ENCODE measurements at regions not wholly inside any gene's neighbourhood (a gene's known extent, or its start where the extent isn't known, plus 50 kb on each side); places are given as distances from the start of the nearest gene placed in this dataset.

DNA sequence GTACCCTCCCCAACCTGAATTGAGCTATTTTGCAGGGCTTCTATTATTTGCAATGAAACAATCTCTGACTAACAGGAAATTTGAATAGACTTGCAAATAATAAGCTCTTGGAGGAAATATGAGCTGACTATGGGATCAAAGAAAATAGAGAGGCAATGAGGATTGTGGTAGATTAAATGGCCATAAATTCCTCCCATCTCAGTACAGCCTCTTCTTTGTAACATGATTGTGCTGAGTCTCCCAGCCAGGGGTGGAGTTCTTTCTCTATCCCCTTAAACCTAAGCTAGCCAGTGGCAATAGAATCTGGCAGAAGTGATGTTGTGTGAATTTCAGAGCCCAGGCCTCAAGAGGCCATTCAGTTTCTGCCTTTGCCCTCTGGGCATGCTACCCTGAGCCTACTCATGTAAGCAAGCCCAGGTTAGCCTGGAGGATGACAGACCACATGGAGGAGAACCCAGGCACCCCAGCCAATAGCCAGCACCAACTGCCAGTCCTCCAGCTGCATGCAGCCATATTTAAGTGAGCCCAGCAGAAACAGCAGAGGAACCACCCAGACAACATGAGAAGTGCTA lies 86.8 kb upstream of the TP53I11 start:
- Histone ChIP-seq H3K27me3 (no peaks in the 10 kb centered on the region), H3K4me3 (no peak overlapping the region), H3K4me1 (no peaks in the 10 kb centered on the region), H3K9me3 (no peaks in the 10 kb centered on the region), H3K27ac (no peak overlapping the region), H3K36me3 (no peaks in the 10 kb centered on the region)
- TF ChIP-seq POLR2AphosphoS5 (IDR thresholded peaks at IDR 0.05) (no peak), POLR2A (IDR thresholded peaks at IDR 0.05) (no peak), EP300 (IDR thresholded peaks at IDR 0.05; ENCODE audit: low read depth) (no peak)
- TF ChIP-seq, protein P1, sequence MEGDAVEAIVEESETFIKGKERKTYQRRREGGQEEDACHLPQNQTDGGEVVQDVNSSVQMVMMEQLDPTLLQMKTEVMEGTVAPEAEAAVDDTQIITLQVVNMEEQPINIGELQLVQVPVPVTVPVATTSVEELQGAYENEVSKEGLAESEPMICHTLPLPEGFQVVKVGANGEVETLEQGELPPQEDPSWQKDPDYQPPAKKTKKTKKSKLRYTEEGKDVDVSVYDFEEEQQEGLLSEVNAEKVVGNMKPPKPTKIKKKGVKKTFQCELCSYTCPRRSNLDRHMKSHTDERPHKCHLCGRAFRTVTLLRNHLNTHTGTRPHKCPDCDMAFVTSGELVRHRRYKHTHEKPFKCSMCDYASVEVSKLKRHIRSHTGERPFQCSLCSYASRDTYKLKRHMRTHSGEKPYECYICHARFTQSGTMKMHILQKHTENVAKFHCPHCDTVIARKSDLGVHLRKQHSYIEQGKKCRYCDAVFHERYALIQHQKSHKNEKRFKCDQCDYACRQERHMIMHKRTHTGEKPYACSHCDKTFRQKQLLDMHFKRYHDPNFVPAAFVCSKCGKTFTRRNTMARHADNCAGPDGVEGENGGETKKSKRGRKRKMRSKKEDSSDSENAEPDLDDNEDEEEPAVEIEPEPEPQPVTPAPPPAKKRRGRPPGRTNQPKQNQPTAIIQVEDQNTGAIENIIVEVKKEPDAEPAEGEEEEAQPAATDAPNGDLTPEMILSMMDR (IDR thresholded peaks at IDR 0.05), result no peak
- in situ Hi-C loops (cut with MboI; ENCODE audit: low pct_ligation_motif_present in 1 of 4, low pct_unique_long_range_greater_than_20kb in 1 of 4, low sequenced_read_pairs in 3 of 4), result no loop called here
- intact Hi-C loops (cut with DNase I; ENCODE audit: low total_unique reads), result no loop called here
- no peak for DNase-seq

DNA sequence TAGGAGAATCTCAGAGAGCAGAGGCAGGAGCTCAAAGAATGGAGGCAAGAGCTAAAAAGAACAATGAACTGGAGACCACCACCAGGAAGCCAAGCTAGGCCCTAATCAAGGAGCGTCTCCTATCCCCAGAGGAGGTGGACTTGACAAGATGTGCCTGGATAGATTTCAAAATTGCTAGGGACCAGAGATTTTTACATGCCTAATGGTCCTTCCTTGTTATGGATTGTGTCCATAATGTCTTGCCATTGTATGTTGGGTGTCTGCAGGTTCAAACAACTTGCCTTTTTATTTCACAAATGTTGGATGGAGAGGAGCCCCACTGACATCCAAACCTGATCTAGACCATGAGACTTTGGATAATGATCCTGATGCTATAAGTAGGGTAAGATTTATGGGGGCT lies 88.2 kb upstream of the TP53I11 start:
- Histone ChIP-seq H3K27me3 (no peaks in the 10 kb centered on the region), H3K27ac (no peak overlapping the region), H3K9me3 (no peaks in the 10 kb centered on the region), H3K4me3 (no peak overlapping the region), H3K36me3 (no peaks in the 10 kb centered on the region), H3K4me1 (no peaks in the 10 kb centered on the region)
- TF ChIP-seq EP300 (IDR thresholded peaks at IDR 0.05; ENCODE audit: low read depth) (no peak), POLR2A (IDR thresholded peaks at IDR 0.05) (no peak), POLR2AphosphoS5 (IDR thresholded peaks at IDR 0.05) (no peak)
- TF ChIP-seq, protein P1 (IDR thresholded peaks at IDR 0.05), result no peak
- in situ Hi-C loops (cut with MboI; ENCODE audit: low pct_ligation_motif_present in 1 of 4, low pct_unique_long_range_greater_than_20kb in 1 of 4, low sequenced_read_pairs in 3 of 4) (no loop called here), intact Hi-C loops (cut with DNase I; ENCODE audit: low total_unique reads) (no loop called here)
- 83 to 85% methylated on average over 1 of the region's 1 CpG for WGBS, 2 donors (ENCODE audit: low coverage in 1 of 2)
- DNase-seq, result no peak

DNA sequence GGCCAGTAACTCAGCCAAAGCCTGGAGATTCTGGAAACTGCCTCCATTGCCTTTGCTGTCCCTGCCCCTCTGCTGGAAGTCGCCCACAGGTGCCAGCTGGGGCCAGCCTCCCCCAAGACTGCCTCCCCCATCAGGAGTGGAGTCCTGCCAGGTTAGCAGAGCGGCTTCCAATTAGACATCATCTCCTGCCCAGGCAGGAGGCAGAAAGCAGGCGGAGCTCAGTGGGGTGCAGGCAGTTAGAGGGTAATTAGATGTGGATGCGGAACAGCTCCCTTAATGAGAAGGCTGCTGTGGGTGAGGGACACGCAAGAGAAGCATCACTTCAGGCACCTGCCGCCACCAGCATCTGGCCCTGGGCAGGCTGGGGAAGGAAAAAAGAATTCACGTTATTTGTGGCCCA lies 90.9 kb upstream of the TP53I11 start:
- Histone ChIP-seq H3K9me3 (no peaks in the 10 kb centered on the region), H3K27ac (no peak overlapping the region), H3K27me3 (no peaks in the 10 kb centered on the region), H3K4me3 (no peak overlapping the region), H3K4me1 (peaks cover 0 to 5% (median 0%) of the 10 kb centered on the region in 4 donors), H3K36me3 (no peaks in the 10 kb centered on the region)
- intact Hi-C loops (cut with DNase I; ENCODE audit: low total_unique reads), result no loop called here
- in situ Hi-C loops (cut with MboI; ENCODE audit: low pct_ligation_motif_present in 1 of 4, low pct_unique_long_range_greater_than_20kb in 1 of 4, low sequenced_read_pairs in 3 of 4), result no loop called here
- TF ChIP-seq, protein P1 (IDR thresholded peaks at IDR 0.05), result no peak
- TF ChIP-seq EP300 (IDR thresholded peaks at IDR 0.05; ENCODE audit: low read depth), result no peak
- TF ChIP-seq POLR2AphosphoS5 (IDR thresholded peaks at IDR 0.05), result no peak
- TF ChIP-seq POLR2A (IDR thresholded peaks at IDR 0.05), result no peak
- WGBS, 2 donors (ENCODE audit: low coverage in 1 of 2), result 90% methylated on average over 7 of the region's 7 CpGs; no CpG with 5 or more reads in 1 of the 2 donors
- DNase-seq, result no peak

DNA sequence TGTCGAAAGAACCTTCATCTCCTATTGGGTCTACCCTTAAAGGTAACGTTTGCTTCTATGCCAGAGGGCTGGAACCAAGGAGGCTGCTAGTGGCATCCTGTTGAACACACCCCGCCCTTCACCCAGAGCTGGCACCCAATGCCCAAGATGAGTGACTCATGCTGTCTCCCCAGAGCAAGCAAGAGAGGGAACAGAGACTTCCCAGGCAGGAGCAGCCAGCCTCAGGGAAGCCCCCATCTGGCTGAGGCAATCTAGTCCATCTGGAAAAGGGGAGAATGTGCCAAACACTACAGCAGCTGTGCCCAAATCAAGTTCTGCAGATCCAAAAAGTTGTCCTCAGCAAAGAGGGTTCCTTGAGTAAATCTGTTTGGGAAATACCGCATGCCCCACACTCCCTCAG lies 91.9 kb upstream of the TP53I11 start:
- intact Hi-C loops (cut with DNase I; ENCODE audit: low total_unique reads) (no loop called here), in situ Hi-C loops (cut with MboI; ENCODE audit: low pct_ligation_motif_present in 1 of 4, low pct_unique_long_range_greater_than_20kb in 1 of 4, low sequenced_read_pairs in 3 of 4) (no loop called here)
- Histone ChIP-seq H3K9me3 (no peaks in the 10 kb centered on the region), H3K36me3 (no peaks in the 10 kb centered on the region), H3K27me3 (no peaks in the 10 kb centered on the region), H3K4me1 (peaks cover 0 to 5% (median 0%) of the 10 kb centered on the region in 4 donors), H3K27ac (no peak overlapping the region), H3K4me3 (no peak overlapping the region)
- no peak for DNase-seq
- 0 to 44% methylated on average over 1 to 4 of the region's 4 CpGs for WGBS, 2 donors (ENCODE audit: low coverage in 1 of 2)
- TF ChIP-seq EP300 (IDR thresholded peaks at IDR 0.05; ENCODE audit: low read depth) (no peak), POLR2AphosphoS5 (IDR thresholded peaks at IDR 0.05) (no peak), POLR2A (IDR thresholded peaks at IDR 0.05) (no peak)
- TF ChIP-seq, protein P1 (IDR thresholded peaks at IDR 0.05), result no peak
